ENCODE measurements at regions not wholly inside any gene's neighbourhood (a gene's known extent, or its start where the extent isn't known, plus 50 kb on each side); places are given as distances from the start of the nearest gene placed in this dataset.

GRCh38 chr6:106773522-106773921 lies 144.1 kb downstream of the QRSL1 start:
- TF ChIP-seq CTCF (IDR thresholded peaks at IDR 0.05) (no peak), POLR2A (IDR thresholded peaks at IDR 0.05) (no peak)

Measured in lower leg skin (tissue), 3 donors.